HFFc6 (cell line): ENCODE measurements at regions not wholly inside any gene's neighbourhood (a gene's known extent, or its start where the extent isn't known, plus 50 kb on each side); places are given as distances from the start of the nearest gene placed in this dataset.

Source experiments
- DNase-seq: peaks from one replicate; pipeline ENCODE4 v3.0.0-alpha.2; 2018
- H3K27ac Mint-ChIP-seq: 2 replicates; pipeline ENCODE4 v1.8.0; 2020; ENCODE audit warnings: mild to moderate bottlenecking, mixed read lengths
- H3K27me3 Mint-ChIP-seq: 2 replicates; pipeline ENCODE4 v1.8.0; 2021; ENCODE audit warnings: mild to moderate bottlenecking, moderate library complexity, mixed read lengths; ENCODE audit not compliant: insufficient read depth
- H3K36me3 Mint-ChIP-seq: 2 replicates; pipeline ENCODE4 v1.8.0; 2021; ENCODE audit warnings: low read depth, mixed read lengths
- H3K4me1 Mint-ChIP-seq: 2 replicates; pipeline ENCODE4 v1.8.0; 2020; ENCODE audit warnings: low read depth, mixed read lengths
- H3K4me3 Mint-ChIP-seq: 2 replicates; pipeline ENCODE4 v1.8.0; 2020; ENCODE audit warnings: mild to moderate bottlenecking, moderate library complexity, mixed read lengths
- H3K9me3 Mint-ChIP-seq: 2 replicates; pipeline ENCODE4 v1.8.0; 2020; ENCODE audit warnings: mild to moderate bottlenecking, mixed read lengths
- CTCF ChIP-seq: fragments of 200-600 bp; sonication (generic); IDR thresholded peaks from 2 replicates; pipeline ENCODE4 v1.5.0; 2021; ENCODE audit warnings: antibody characterized with exemption, mild to moderate bottlenecking

DNA sequence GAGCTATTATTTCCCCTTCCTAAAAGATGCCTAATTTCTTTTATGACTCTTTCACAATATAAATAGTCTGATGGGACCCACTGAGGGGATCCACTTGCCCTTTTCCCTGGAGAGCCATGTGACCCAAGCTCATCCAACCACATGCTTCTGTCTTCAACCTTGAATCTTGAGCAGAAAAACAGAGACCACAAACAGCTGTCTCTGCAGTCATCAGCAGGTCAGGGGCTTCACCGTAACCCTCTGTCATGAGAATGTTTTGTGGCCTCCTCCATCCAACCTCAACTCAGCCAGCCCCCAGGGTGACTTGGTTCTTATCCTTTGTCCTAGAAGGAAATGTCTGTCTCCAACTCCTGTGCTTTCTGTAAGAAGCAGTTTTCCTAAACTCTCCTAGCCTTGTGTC is 129.6 kb upstream of the POU2AF2 start:
- no peak for DNase-seq
- Mint-ChIP-seq H3K36me3 (no peaks in the 10 kb centered on the region), H3K27me3 (peaks cover 2% of the 10 kb centered on the region; the same call in 1 of the 2 replicates), H3K4me3 (no peak overlapping the region), H3K4me1 (no peaks in the 10 kb centered on the region), H3K27ac (no peak overlapping the region), H3K9me3 (no peaks in the 10 kb centered on the region)
- TF ChIP-seq CTCF = no peak

GRCh38 chr11:111114091-111114490 is 131.4 kb upstream of the POU2AF2 start:
- no peak overlapping the region for H3K27ac Mint-ChIP-seq
- no peaks in the 10 kb centered on the region for H3K4me1 Mint-ChIP-seq
- TF ChIP-seq CTCF = no peak
- no peak overlapping the region for H3K4me3 Mint-ChIP-seq
- no peaks in the 10 kb centered on the region for H3K36me3 Mint-ChIP-seq
- DNase-seq = no peak
- no peaks in the 10 kb centered on the region for H3K9me3 Mint-ChIP-seq
- peaks cover 2% of the 10 kb centered on the region; the same call in 1 of the 2 replicates for H3K27me3 Mint-ChIP-seq

- no peaks in the 10 kb centered on the region for H3K36me3 Mint-ChIP-seq
- H3K27ac Mint-ChIP-seq = no peak overlapping the region
- DNase-seq = no peak
- H3K4me3 Mint-ChIP-seq = no peak overlapping the region
- H3K27me3 Mint-ChIP-seq = peaks cover 6% of the 10 kb centered on the region; the same call in 1 of the 2 replicates
- H3K9me3 Mint-ChIP-seq = no peaks in the 10 kb centered on the region
- TF ChIP-seq CTCF = no peak
- H3K4me1 Mint-ChIP-seq = no peaks in the 10 kb centered on the region
Observed at GRCh38 chr11:111112614-111113013, 132.9 kb upstream of the POU2AF2 start.

DNA sequence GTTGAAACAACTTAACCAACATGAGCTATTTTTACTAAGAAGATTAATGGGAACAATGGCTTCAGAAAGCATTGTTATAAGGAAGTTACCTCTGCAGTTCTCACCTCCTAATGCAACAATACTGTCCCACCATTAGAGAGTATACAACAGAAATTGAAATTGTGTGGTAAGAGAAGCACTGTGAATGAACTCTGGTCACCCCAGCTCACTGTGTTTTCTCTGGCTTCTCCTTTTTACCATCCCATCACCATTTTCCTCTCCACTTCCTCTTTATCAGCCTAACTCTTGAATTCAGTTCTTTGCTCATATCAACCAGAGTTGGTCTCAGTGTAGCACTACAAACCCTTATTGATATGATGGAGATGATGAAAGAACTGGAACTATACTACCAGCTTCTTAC is 138.0 kb upstream of the POU2AF2 start:
- Mint-ChIP-seq H3K27ac (no peak overlapping the region), H3K27me3 (peaks cover 11% of the 10 kb centered on the region; the same call in 1 of the 2 replicates), H3K4me3 (no peak overlapping the region), H3K4me1 (no peaks in the 10 kb centered on the region), H3K36me3 (no peaks in the 10 kb centered on the region), H3K9me3 (no peaks in the 10 kb centered on the region)
- TF ChIP-seq CTCF = no peak
- no peak for DNase-seq

- H3K4me3 Mint-ChIP-seq = no peak overlapping the region
- no peak overlapping the region for H3K27ac Mint-ChIP-seq
- no peaks in the 10 kb centered on the region for H3K4me1 Mint-ChIP-seq
- H3K36me3 Mint-ChIP-seq = no peaks in the 10 kb centered on the region
- no peak for TF ChIP-seq CTCF
- DNase-seq = no peak
- no peaks in the 10 kb centered on the region for H3K9me3 Mint-ChIP-seq
- peaks cover 9% of the 10 kb centered on the region; the same call in 1 of the 2 replicates for H3K27me3 Mint-ChIP-seq
Observed at GRCh38 chr11:111106641-111107040, 138.9 kb upstream of the POU2AF2 start.

GRCh38 chr11:111105566-111105965 is 140.0 kb upstream of the POU2AF2 start:
- Mint-ChIP-seq H3K4me3 (no peak overlapping the region), H3K27me3 (peaks cover 9% of the 10 kb centered on the region; the same call in 1 of the 2 replicates), H3K9me3 (no peaks in the 10 kb centered on the region), H3K36me3 (no peaks in the 10 kb centered on the region), H3K4me1 (no peaks in the 10 kb centered on the region), H3K27ac (no peak overlapping the region)
- DNase-seq = no peak
- no peak for TF ChIP-seq CTCF
